Esophagus squamous epithelium (tissue), 5 donors: ENCODE measurements at regions not wholly inside any gene's neighbourhood (a gene's known extent, or its start where the extent isn't known, plus 50 kb on each side); places are given as distances from the start of the nearest gene placed in this dataset.

Experiments used
- DNase-seq: peaks from one replicate; lab custom pipeline; 2025; lab: John Stamatoyannopoulos, UW
- H3K27ac ChIP-seq, 4 donors: fragments of 200-600 bp; sonication (generic); one replicate each; pipeline ENCODE4 v1.5.1; 2016 to 2019; ENCODE audit warnings: mild to moderate bottlenecking in 1 of 4
- H3K27me3 ChIP-seq, 4 donors: fragments of 200-600 bp; sonication (generic); 1 replicate in 3 of 4; 2 replicates in 1 of 4; pipeline versions ENCODE4 v1.5.1 to v1.6.0; 2017 to 2021; ENCODE audit warnings: antibody characterized with exemption in 1 of 4
- H3K36me3 ChIP-seq, 3 donors: fragments of 200-600 bp; sonication (generic); one replicate each; pipeline ENCODE4 v1.5.1; 2016 to 2019
- H3K4me1 ChIP-seq, 3 donors: fragments of 200-600 bp; sonication (generic); one replicate each; pipeline ENCODE4 v1.5.1; 2017 to 2019
- H3K4me3 ChIP-seq, 4 donors: fragments of 200-600 bp; sonication (generic); 1 replicate in 3 of 4; 2 replicates in 1 of 4; pipeline ENCODE4 v1.5.1; 2016 to 2019; ENCODE audit warnings: mild to moderate bottlenecking in 2 of 4, moderate library complexity in 1 of 4
- H3K9me3 ChIP-seq, 3 donors: fragments of 200-600 bp; sonication (generic); one replicate each; pipeline ENCODE4 v1.5.1; 2016 to 2019
- CTCF ChIP-seq, 6 experiments: fragments of 450-650 bp in 4 of 6; fragments of 200-600 bp in 2 of 6; sonication (generic) in 2 of 6; IDR thresholded peaks; one replicate each; pipeline ENCODE4 v1.5.1; 2016 to 2019; ENCODE audit warnings: antibody characterized with exemption in 6 of 6, mild to moderate bottlenecking in 4 of 6, moderate library complexity in 4 of 6
- POLR2A ChIP-seq, 4 donors: fragments of 450-650 bp; IDR thresholded peaks; one replicate each; pipeline ENCODE4 v1.6.1; 2017; ENCODE audit warnings: antibody characterized with exemption in 4 of 4, mild to moderate bottlenecking in 4 of 4, moderate library complexity in 3 of 4
- WGBS, 2 donors: methylation state at CpG; one replicate each; pipeline ENCODE4 v1.1.5; 2018; 5-methylcytosine and 5-hydroxymethylcytosine counted together
- intact Hi-C: fragments of 100-400 bp; cut with DNase I; formaldehyde crosslinking; loops from one replicate; pipeline ENCODE4 v1.15.0; 2022
- donor health status: DM: yes; HTN: yes; CAD: no.

DNA sequence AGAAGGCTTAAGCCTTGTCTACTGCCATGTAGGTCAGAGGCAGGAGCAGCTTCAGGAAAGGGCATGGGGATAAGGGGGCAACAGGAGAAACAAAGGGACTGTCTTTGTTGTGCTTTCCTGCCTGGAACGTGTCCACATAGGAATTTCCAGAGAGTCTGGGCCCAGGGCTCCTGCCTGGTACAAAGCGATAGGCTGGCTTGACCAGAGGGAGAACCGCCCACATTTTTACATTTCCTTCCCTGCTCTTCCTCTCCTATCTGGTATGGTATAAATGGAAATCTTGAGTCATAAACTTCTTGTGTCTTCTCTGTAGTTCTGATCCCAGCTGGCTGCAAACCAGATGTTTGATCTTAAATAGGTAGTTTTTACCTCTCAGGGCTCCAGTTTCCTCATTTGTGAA, 414.8 kb downstream of the HRH4 start:
- DNase-seq, result no peak
- intact Hi-C loops, result no loop called here
- Histone ChIP-seq H3K4me1 (no peaks in the 10 kb centered on the region), H3K4me3 (no peak overlapping the region), H3K27ac (no peak overlapping the region), H3K36me3 (no peaks in the 10 kb centered on the region), H3K27me3 (peaks cover 0 to 3% (median 0%) of the 10 kb centered on the region in 4 donors), H3K9me3 (no peaks in the 10 kb centered on the region)
- TF ChIP-seq CTCF (IDR thresholded peaks at IDR 0.05) (no peak), POLR2A (IDR thresholded peaks at IDR 0.05) (no peak)
- WGBS, 2 donors, result 65 to 71% methylated on average over 3 of the region's 3 CpGs

DNA sequence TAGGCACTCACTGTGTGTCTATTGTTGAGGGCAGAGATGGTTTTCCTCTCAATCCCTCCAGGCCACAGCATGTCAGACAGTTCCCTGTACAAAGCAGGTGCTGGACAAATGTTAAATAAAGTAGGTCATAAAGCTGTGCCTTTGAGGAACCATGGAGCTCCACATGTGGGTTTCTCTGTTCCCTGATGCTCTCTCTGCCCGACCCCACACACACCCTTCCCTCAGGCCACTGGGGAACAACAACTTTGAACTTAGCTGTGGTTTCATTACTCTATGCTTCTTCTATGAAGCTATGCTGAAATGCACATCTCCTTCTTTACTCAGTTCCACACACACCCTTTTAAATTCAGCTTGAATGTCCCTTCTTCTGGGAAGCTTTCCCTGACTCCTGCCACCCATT, 415.3 kb downstream of the HRH4 start:
- Histone ChIP-seq H3K9me3 (no peaks in the 10 kb centered on the region), H3K4me1 (no peaks in the 10 kb centered on the region), H3K27me3 (peaks cover 0 to 3% (median 0%) of the 10 kb centered on the region in 4 donors), H3K4me3 (no peak overlapping the region), H3K27ac (no peak overlapping the region), H3K36me3 (no peaks in the 10 kb centered on the region)
- no peak for DNase-seq
- intact Hi-C loops, result no loop called here
- TF ChIP-seq CTCF (IDR thresholded peaks at IDR 0.05) (no peak), POLR2A (IDR thresholded peaks at IDR 0.05) (no peak)
- 35% methylated on average over 1 of the region's 1 CpG for WGBS, 2 donors

- 82 to 86% methylated on average over 4 to 5 of the region's 5 CpGs for WGBS, 2 donors
- no peak overlapping the region for H3K4me3 ChIP-seq
- H3K36me3 ChIP-seq, result no peaks in the 10 kb centered on the region
- H3K27me3 ChIP-seq, result peaks cover 0 to 3% (median 0%) of the 10 kb centered on the region in 4 donors
- H3K27ac ChIP-seq, result no peak overlapping the region
- no peak for TF ChIP-seq POLR2A (IDR thresholded peaks at IDR 0.05)
- no peak for TF ChIP-seq CTCF (IDR thresholded peaks at IDR 0.05)
- no peaks in the 10 kb centered on the region for H3K4me1 ChIP-seq
- intact Hi-C loops, result no loop called here
- H3K9me3 ChIP-seq, result no peaks in the 10 kb centered on the region
- no peak for DNase-seq
These were observed 415.8 kb downstream of the HRH4 start for GRCh38 chr18:24876266-24876665.

DNA sequence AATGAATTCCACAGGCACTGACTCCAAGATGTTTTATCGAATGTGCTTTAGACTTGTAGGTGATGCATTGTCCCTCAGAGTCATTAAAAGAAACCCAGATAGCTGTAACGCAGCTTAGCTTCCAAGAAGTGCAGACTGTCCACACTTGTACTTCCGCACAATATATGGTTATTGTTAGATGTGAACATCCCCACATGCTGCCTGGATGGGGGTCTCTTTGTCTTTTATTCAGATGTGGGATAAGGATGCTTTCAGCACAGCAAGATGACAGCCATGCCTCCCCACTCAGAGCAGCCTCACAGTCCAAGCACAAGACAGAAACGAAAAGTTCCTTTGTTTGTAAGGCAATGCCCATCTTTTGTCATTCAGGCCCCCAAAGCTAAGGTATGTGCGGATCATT, 416.6 kb downstream of the HRH4 start:
- no peaks in the 10 kb centered on the region for H3K9me3 ChIP-seq
- DNase-seq, result no peak
- intact Hi-C loops, result no loop called here
- no peaks in the 10 kb centered on the region for H3K4me1 ChIP-seq
- peaks cover 0 to 3% (median 0%) of the 10 kb centered on the region in 4 donors for H3K27me3 ChIP-seq
- H3K36me3 ChIP-seq, result no peaks in the 10 kb centered on the region
- WGBS, 2 donors, result 80 to 83% methylated on average over 4 to 5 of the region's 5 CpGs
- TF ChIP-seq POLR2A (IDR thresholded peaks at IDR 0.05), result no peak
- no peak for TF ChIP-seq CTCF (IDR thresholded peaks at IDR 0.05)
- no peak overlapping the region for H3K27ac ChIP-seq
- H3K4me3 ChIP-seq, result no peak overlapping the region

- intact Hi-C loops, result no loop called here
- 37 to 47% methylated on average over 4 to 5 of the region's 6 CpGs for WGBS, 2 donors
These were observed 417.1 kb downstream of the HRH4 start for GRCh38 chr18:24877546-24877945.

More at GRCh38 chr18:24877546-24877945, 417.1 kb downstream of the HRH4 start:
- TF ChIP-seq CTCF (IDR thresholded peaks at IDR 0.05), result no peak
- TF ChIP-seq POLR2A (IDR thresholded peaks at IDR 0.05), result no peak
- Histone ChIP-seq H3K27me3 (peaks cover 0 to 3% (median 0%) of the 10 kb centered on the region in 4 donors), H3K36me3 (no peaks in the 10 kb centered on the region), H3K4me3 (no peak overlapping the region), H3K27ac (no peak overlapping the region), H3K4me1 (no peaks in the 10 kb centered on the region), H3K9me3 (no peaks in the 10 kb centered on the region)
- DNase-seq, result no peak
